ENCODE measurements at regions not wholly inside any gene's neighbourhood (a gene's known extent, or its start where the extent isn't known, plus 50 kb on each side); places are given as distances from the start of the nearest gene placed in this dataset.

- H3K79me2 ChIP-seq (ENCODE audit: insufficient read depth, low read depth, low read length), result no peaks in the 10 kb centered on the region
- no peaks in the 10 kb centered on the region for H3K36me3 ChIP-seq (ENCODE audit: insufficient read depth, low read length)
- intact Hi-C loops (cut with micrococcal nuclease; ENCODE audit: unreplicated experiment), result no loop called here
- TF ChIP-seq EZH2phosphoT487 (IDR thresholded peaks at IDR 0.05; ENCODE audit: borderline replicate concordance, low read depth, low read length) (no peak), CTCF (conservative IDR thresholded peaks at IDR 0.05; ENCODE audit: low read length) (no peak)
- ChIA-PET POLR2A (no interaction called here), CTCF (ENCODE audit: unreplicated experiment) (no interaction called here)
- no peaks in the 10 kb centered on the region for H3K4me1 ChIP-seq (ENCODE audit: insufficient read depth, low read length, poor library complexity, severe bottlenecking)
- no TSS peak for BruUV-seq (replicated peaks)
- H3K9me2 ChIP-seq (ENCODE audit: insufficient read depth, low read length), result no peaks in the 10 kb centered on the region
- no peaks in the 10 kb centered on the region for H4K20me1 ChIP-seq (ENCODE audit: insufficient read depth, low read length)
- H3K27ac ChIP-seq (ENCODE audit: low read depth, low read length, poor library complexity, severe bottlenecking), result no peak overlapping the region
- no peak overlapping the region for H3K4me3 ChIP-seq (ENCODE audit: low read depth, low read length, poor library complexity, severe bottlenecking)
- no peak overlapping the region for H3K4me2 ChIP-seq (ENCODE audit: low read length)
- no peaks in the 10 kb centered on the region for H3K9me3 ChIP-seq (ENCODE audit: low read length)
- H2AFZ ChIP-seq (ENCODE audit: low read length), result no peak overlapping the region
- no peak for DNase-seq (ENCODE audit: low spot score)
Observed at GRCh38 chr16:75929046-75929445, 202.8 kb upstream of the CPHXL start.

- POLR2A ChIA-PET, result interaction anchor here (0.6 kb wide), 1 partner anchor 94 kb away, joined by 3 read pairs; no protein-coding TSS in a partner anchor
- Histone ChIP-seq H4K20me1 (ENCODE audit: insufficient read depth, low read length) (no peaks in the 10 kb centered on the region), H3K4me3 (ENCODE audit: low read depth, low read length, poor library complexity, severe bottlenecking) (no peak overlapping the region), H3K4me1 (ENCODE audit: insufficient read depth, low read length, poor library complexity, severe bottlenecking) (no peaks in the 10 kb centered on the region), H3K79me2 (ENCODE audit: insufficient read depth, low read depth, low read length) (no peaks in the 10 kb centered on the region), H3K27ac (ENCODE audit: low read depth, low read length, poor library complexity, severe bottlenecking) (no peak overlapping the region), H3K36me3 (ENCODE audit: insufficient read depth, low read length) (no peaks in the 10 kb centered on the region), H3K9me3 (ENCODE audit: low read length) (no peaks in the 10 kb centered on the region), H3K9me2 (ENCODE audit: insufficient read depth, low read length) (no peaks in the 10 kb centered on the region), H3K4me2 (ENCODE audit: low read length) (no peak overlapping the region), H2AFZ (ENCODE audit: low read length) (no peak overlapping the region)
- intact Hi-C loops (cut with micrococcal nuclease; ENCODE audit: unreplicated experiment), result no loop called here
- no peak for TF ChIP-seq CTCF (conservative IDR thresholded peaks at IDR 0.05; ENCODE audit: low read length)
- TF ChIP-seq EZH2phosphoT487 (IDR thresholded peaks at IDR 0.05; ENCODE audit: borderline replicate concordance, low read depth, low read length), result no peak
- no TSS peak for BruUV-seq (replicated peaks)
- CTCF ChIA-PET (ENCODE audit: unreplicated experiment), result no interaction called here
- no peak for DNase-seq (ENCODE audit: low spot score)
Observed at GRCh38 chr16:75931043-75931442, 204.8 kb upstream of the CPHXL start.

GRCh38 chr16:75931970-75932369, 205.7 kb upstream of the CPHXL start:
- Histone ChIP-seq H2AFZ (ENCODE audit: low read length) (no peak overlapping the region), H3K79me2 (ENCODE audit: insufficient read depth, low read depth, low read length) (no peaks in the 10 kb centered on the region), H3K27ac (ENCODE audit: low read depth, low read length, poor library complexity, severe bottlenecking) (no peak overlapping the region), H3K4me3 (ENCODE audit: low read depth, low read length, poor library complexity, severe bottlenecking) (no peak overlapping the region), H3K36me3 (ENCODE audit: insufficient read depth, low read length) (no peaks in the 10 kb centered on the region), H4K20me1 (ENCODE audit: insufficient read depth, low read length) (no peaks in the 10 kb centered on the region), H3K4me1 (ENCODE audit: insufficient read depth, low read length, poor library complexity, severe bottlenecking) (no peaks in the 10 kb centered on the region), H3K9me3 (ENCODE audit: low read length) (no peaks in the 10 kb centered on the region), H3K4me2 (ENCODE audit: low read length) (no peak overlapping the region), H3K9me2 (ENCODE audit: insufficient read depth, low read length) (no peaks in the 10 kb centered on the region)
- CTCF ChIA-PET (ENCODE audit: unreplicated experiment), result no interaction called here
- TF ChIP-seq EZH2phosphoT487 (IDR thresholded peaks at IDR 0.05; ENCODE audit: borderline replicate concordance, low read depth, low read length) (no peak), CTCF (conservative IDR thresholded peaks at IDR 0.05; ENCODE audit: low read length) (no peak)
- POLR2A ChIA-PET, result interaction anchor here (0.6 kb wide), 1 partner anchor 13 kb away, joined by 3 read pairs; no protein-coding TSS in a partner anchor
- BruUV-seq (replicated peaks), result no TSS peak
- intact Hi-C loops (cut with micrococcal nuclease; ENCODE audit: unreplicated experiment), result no loop called here
- DNase-seq (ENCODE audit: low spot score), result no peak
